MG63 (cell line): ENCODE measurements at regions not wholly inside any gene's neighbourhood (a gene's known extent, or its start where the extent isn't known, plus 50 kb on each side); places are given as distances from the start of the nearest gene placed in this dataset.
A peak's percentile ranks its signal among the peaks of the same experiment; 100 is the strongest.

Experiments used
- DNase-seq: peaks from one replicate; pipeline ENCODE4 v3.0.0-alpha.2; 2020
- H3K27me3 ChIP-seq: fragments of 250-450 bp; sonication (Bioruptor Pico); 2 replicates; pipeline ENCODE4 v1.5.1; 2020; ENCODE audit warnings: mild to moderate bottlenecking, moderate library complexity
- H3K36me3 ChIP-seq: fragments of 250-450 bp; sonication (Bioruptor Pico); 2 replicates; pipeline ENCODE4 v1.5.1; 2020; ENCODE audit warnings: mild to moderate bottlenecking, moderate library complexity
- H3K4me3 ChIP-seq: fragments of 250-450 bp; sonication (Bioruptor Pico); 2 replicates; pipeline ENCODE4 v1.5.1; 2020; ENCODE audit warnings: mild to moderate bottlenecking, moderate library complexity
- H3K9me3 ChIP-seq: fragments of 250-450 bp; sonication (Bioruptor Pico); 2 replicates; pipeline ENCODE4 v1.5.1; 2020; ENCODE audit warnings: mild to moderate bottlenecking, moderate library complexity

GRCh38 chr1:177857285-177857684 lies 112.6 kb downstream of the SEC16B start:
- DNase-seq: no peak
- Histone ChIP-seq H3K4me3 (no peak overlapping the region), H3K9me3 (no peaks in the 10 kb centered on the region), H3K36me3 (no peaks in the 10 kb centered on the region), H3K27me3 (no peaks in the 10 kb centered on the region)

GRCh38 chr1:177854951-177855350 lies 114.9 kb downstream of the SEC16B start:
- no peaks in the 10 kb centered on the region for H3K9me3 ChIP-seq

GRCh38 chr1:177849579-177850290 lies 120.1 kb downstream of the SEC16B start:
- no peaks in the 10 kb centered on the region for H3K27me3 ChIP-seq
- no peaks in the 10 kb centered on the region for H3K9me3 ChIP-seq
- no peak for DNase-seq
- no peaks in the 10 kb centered on the region for H3K36me3 ChIP-seq
- H3K4me3 ChIP-seq: no peak overlapping the region

More at GRCh38 chr1:177854951-177855350, 114.9 kb downstream of the SEC16B start:
- Histone ChIP-seq H3K27me3 (no peaks in the 10 kb centered on the region), H3K4me3 (no peak overlapping the region), H3K36me3 (no peaks in the 10 kb centered on the region)
- DNase-seq: no peak

- Histone ChIP-seq H3K9me3 (no peaks in the 10 kb centered on the region), H3K4me3 (no peak overlapping the region), H3K27me3 (no peaks in the 10 kb centered on the region), H3K36me3 (no peaks in the 10 kb centered on the region)
- DNase-seq: peak; percentile 59
Measured at GRCh38 chr1:177849130-177849529, 120.7 kb downstream of the SEC16B start.

GRCh38 chr1:177848577-177848976 lies 121.3 kb downstream of the SEC16B start:
- Histone ChIP-seq H3K27me3 (no peaks in the 10 kb centered on the region), H3K4me3 (no peak overlapping the region), H3K36me3 (no peaks in the 10 kb centered on the region), H3K9me3 (no peaks in the 10 kb centered on the region)
- peak; percentile 49 for DNase-seq

GRCh38 chr1:177847843-177848242 lies 122.0 kb downstream of the SEC16B start:
- peak; percentile 15 for DNase-seq
- H3K4me3 ChIP-seq: no peak overlapping the region
- H3K36me3 ChIP-seq: no peaks in the 10 kb centered on the region
- H3K27me3 ChIP-seq: no peaks in the 10 kb centered on the region
- H3K9me3 ChIP-seq: no peaks in the 10 kb centered on the region

- Histone ChIP-seq H3K36me3 (no peaks in the 10 kb centered on the region), H3K27me3 (peaks cover 3% of the 10 kb centered on the region; the same call in 1 of the 2 replicates), H3K9me3 (no peaks in the 10 kb centered on the region), H3K4me3 (no peak overlapping the region)
- DNase-seq: no peak
Measured at GRCh38 chr1:177838907-177839485, 130.9 kb downstream of the SEC16B start.

GRCh38 chr1:177833631-177834030 lies 136.2 kb downstream of the SEC16B start:
- Histone ChIP-seq H3K27me3 (peaks cover 3% of the 10 kb centered on the region; the same call in 1 of the 2 replicates), H3K4me3 (no peak overlapping the region), H3K9me3 (no peaks in the 10 kb centered on the region), H3K36me3 (no peaks in the 10 kb centered on the region)
- DNase-seq: no peak

GRCh38 chr1:177830531-177831135 lies 139.2 kb downstream of the SEC16B start:
- no peak for DNase-seq
- H3K9me3 ChIP-seq: no peaks in the 10 kb centered on the region
- H3K36me3 ChIP-seq: no peaks in the 10 kb centered on the region
- H3K4me3 ChIP-seq: no peak overlapping the region
- H3K27me3 ChIP-seq: no peaks in the 10 kb centered on the region

- DNase-seq: no peak
- Histone ChIP-seq H3K4me3 (no peak overlapping the region), H3K36me3 (no peaks in the 10 kb centered on the region), H3K9me3 (no peaks in the 10 kb centered on the region), H3K27me3 (no peaks in the 10 kb centered on the region; the same call in 1 of the 2 replicates)
Measured at GRCh38 chr1:177825276-177825901, 144.5 kb downstream of the SEC16B start.

GRCh38 chr1:177824508-177824982 lies 145.3 kb downstream of the SEC16B start:
- H3K9me3 ChIP-seq: no peaks in the 10 kb centered on the region
- no peak for DNase-seq
- no peaks in the 10 kb centered on the region; the same call in 1 of the 2 replicates for H3K27me3 ChIP-seq

GRCh38 chr1:177820213-177820612 lies 149.6 kb downstream of the SEC16B start:
- DNase-seq: no peak
- H3K9me3 ChIP-seq: no peaks in the 10 kb centered on the region
- H3K27me3 ChIP-seq: no peaks in the 10 kb centered on the region; the same call in 1 of the 2 replicates
- no peaks in the 10 kb centered on the region for H3K36me3 ChIP-seq
- H3K4me3 ChIP-seq: no peak overlapping the region

More at GRCh38 chr1:177824508-177824982, 145.3 kb downstream of the SEC16B start:
- Histone ChIP-seq H3K4me3 (no peak overlapping the region), H3K36me3 (no peaks in the 10 kb centered on the region)

- no peak overlapping the region for H3K4me3 ChIP-seq
- no peaks in the 10 kb centered on the region for H3K9me3 ChIP-seq
- DNase-seq: no peak
- H3K27me3 ChIP-seq: no peaks in the 10 kb centered on the region; the same call in 1 of the 2 replicates
- no peaks in the 10 kb centered on the region for H3K36me3 ChIP-seq
Measured at GRCh38 chr1:177817937-177818875, 151.7 kb downstream of the SEC16B start.

GRCh38 chr1:177812650-177813049 lies 157.2 kb downstream of the SEC16B start:
- Histone ChIP-seq H3K4me3 (no peak overlapping the region), H3K27me3 (no peaks in the 10 kb centered on the region; the same call in 1 of the 2 replicates), H3K36me3 (no peaks in the 10 kb centered on the region), H3K9me3 (no peaks in the 10 kb centered on the region)
- DNase-seq: no peak

GRCh38 chr1:177812144-177812543 lies 157.7 kb downstream of the SEC16B start:
- DNase-seq: no peak
- no peaks in the 10 kb centered on the region; the same call in 1 of the 2 replicates for H3K27me3 ChIP-seq
- no peaks in the 10 kb centered on the region for H3K9me3 ChIP-seq
- no peak overlapping the region for H3K4me3 ChIP-seq
- H3K36me3 ChIP-seq: no peaks in the 10 kb centered on the region

- Histone ChIP-seq H3K9me3 (no peaks in the 10 kb centered on the region), H3K36me3 (no peaks in the 10 kb centered on the region), H3K27me3 (no peaks in the 10 kb centered on the region; the same call in 1 of the 2 replicates), H3K4me3 (no peak overlapping the region)
- DNase-seq: no peak
Measured at GRCh38 chr1:177811429-177811828, 158.4 kb downstream of the SEC16B start.
